KMS-11 (cell line): ENCODE measurements at regions not wholly inside any gene's neighbourhood (a gene's known extent, or its start where the extent isn't known, plus 50 kb on each side); places are given as distances from the start of the nearest gene placed in this dataset.

Source experiments
- H2AFZ ChIP-seq: fragments of 200-600 bp; sonication (generic); 2 replicates; pipeline ENCODE4 v1.6.1; 2016; ENCODE audit warnings: antibody characterized with exemption, mixed run types, low read depth
- H3K27ac ChIP-seq: fragments of 200-600 bp; sonication (generic); 2 replicates; pipeline ENCODE4 v1.6.1; 2016; ENCODE audit warnings: mild to moderate bottlenecking, mixed run types
- H3K27me3 ChIP-seq: fragments of 200-600 bp; sonication (generic); 2 replicates; pipeline ENCODE4 v1.6.1; 2017; ENCODE audit warnings: mild to moderate bottlenecking, low read depth, mixed run types, moderate library complexity; ENCODE audit not compliant: insufficient read depth
- H3K36me3 ChIP-seq: fragments of 200-600 bp; sonication (generic); 2 replicates; pipeline ENCODE4 v1.6.1; 2017; ENCODE audit warnings: mild to moderate bottlenecking, mixed run types; ENCODE audit not compliant: insufficient read depth
- H3K4me1 ChIP-seq: fragments of 200-600 bp; sonication (generic); 2 replicates; pipeline ENCODE4 v1.6.1; 2016; ENCODE audit warnings: mild to moderate bottlenecking, low read depth, mixed run types; ENCODE audit not compliant: poor library complexity, severe bottlenecking
- H3K4me2 ChIP-seq: fragments of 200-600 bp; sonication (generic); 2 replicates; pipeline ENCODE4 v1.7.0; 2016; ENCODE audit warnings: mild to moderate bottlenecking, mixed run types
- H3K4me3 ChIP-seq: fragments of 200-600 bp; sonication (generic); IDR thresholded peaks from 2 replicates; pipeline ENCODE4 v1.6.1; 2017; ENCODE audit warnings: low read depth, low read length, mixed read lengths; ENCODE audit not compliant: insufficient read depth
- H3K79me2 ChIP-seq: fragments of 200-600 bp; sonication (generic); 2 replicates; pipeline ENCODE4 v1.6.1; 2016; ENCODE audit warnings: low read depth, mixed run types; ENCODE audit not compliant: insufficient read depth
- H3K9ac ChIP-seq: fragments of 200-600 bp; sonication (generic); 2 replicates; pipeline ENCODE4 v1.6.1; 2016; ENCODE audit warnings: mild to moderate bottlenecking, mixed run types
- H4K20me1 ChIP-seq: fragments of 200-600 bp; sonication (generic); 2 replicates; pipeline ENCODE4 v1.6.1; 2016; ENCODE audit warnings: mild to moderate bottlenecking, mixed run types; ENCODE audit not compliant: insufficient read depth
- CTCF ChIP-seq: fragments of 200-600 bp; sonication (generic); conservative IDR thresholded peaks from 2 replicates; pipeline ENCODE4 v1.6.1; 2017; ENCODE audit warnings: low read depth, mild to moderate bottlenecking, antibody characterized with exemption, low read length, moderate library complexity, mixed read lengths

- Histone ChIP-seq H3K27me3 (no peaks in the 10 kb centered on the region), H3K27ac (no peak overlapping the region), H3K9ac (no peak overlapping the region), H3K4me2 (no peak overlapping the region), H3K79me2 (no peaks in the 10 kb centered on the region), H2AFZ (no peak overlapping the region), H4K20me1 (no peaks in the 10 kb centered on the region), H3K36me3 (no peaks in the 10 kb centered on the region), H3K4me3 (no peak overlapping the region), H3K4me1 (no peaks in the 10 kb centered on the region)
- TF ChIP-seq CTCF, result no peak
These were observed 208.4 kb upstream of the KBTBD8 start for GRCh38 chr3:66789580-66790237.

- Histone ChIP-seq H2AFZ (no peak overlapping the region), H3K36me3 (no peaks in the 10 kb centered on the region)
These were observed 206.0 kb upstream of the KBTBD8 start for GRCh38 chr3:66792086-66792485.

GRCh38 chr3:66795365-66795764, 202.7 kb upstream of the KBTBD8 start:
- Histone ChIP-seq H3K79me2 (no peaks in the 10 kb centered on the region), H3K4me3 (no peak overlapping the region), H3K27ac (no peak overlapping the region), H3K4me1 (no peaks in the 10 kb centered on the region), H2AFZ (no peak overlapping the region), H3K36me3 (no peaks in the 10 kb centered on the region), H3K27me3 (no peaks in the 10 kb centered on the region), H3K9ac (no peak overlapping the region), H4K20me1 (no peaks in the 10 kb centered on the region), H3K4me2 (no peak overlapping the region)
- no peak for TF ChIP-seq CTCF

More at GRCh38 chr3:66792086-66792485, 206.0 kb upstream of the KBTBD8 start:
- no peaks in the 10 kb centered on the region for H4K20me1 ChIP-seq
- H3K27ac ChIP-seq, result no peak overlapping the region
- H3K4me3 ChIP-seq, result no peak overlapping the region
- no peaks in the 10 kb centered on the region for H3K27me3 ChIP-seq
- H3K4me2 ChIP-seq, result no peak overlapping the region
- H3K79me2 ChIP-seq, result no peaks in the 10 kb centered on the region
- no peaks in the 10 kb centered on the region for H3K4me1 ChIP-seq
- H3K9ac ChIP-seq, result no peak overlapping the region
- TF ChIP-seq CTCF, result no peak

DNA sequence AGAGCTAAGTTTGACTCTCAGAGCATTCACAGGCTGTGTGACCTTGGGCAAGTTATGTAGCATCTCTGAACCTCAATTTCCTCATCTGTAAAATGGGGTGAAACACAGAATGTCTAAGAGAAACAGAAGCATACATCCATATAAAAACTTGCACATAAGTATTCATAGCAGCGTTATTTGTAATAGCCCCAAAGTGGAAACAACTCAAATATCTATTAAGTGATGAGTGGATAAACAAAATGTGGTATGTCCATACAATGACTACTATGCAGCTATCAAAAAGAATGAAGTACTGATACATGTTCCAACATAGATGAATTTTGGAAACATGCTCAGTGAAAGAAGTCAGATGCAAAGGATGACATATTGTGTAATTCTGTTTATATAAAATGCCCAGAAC, 201.8 kb upstream of the KBTBD8 start:
- Histone ChIP-seq H3K4me3 (no peak overlapping the region), H3K36me3 (no peaks in the 10 kb centered on the region), H4K20me1 (no peaks in the 10 kb centered on the region), H3K4me2 (no peak overlapping the region), H3K27ac (no peak overlapping the region), H3K27me3 (no peaks in the 10 kb centered on the region), H3K79me2 (no peaks in the 10 kb centered on the region), H3K9ac (no peak overlapping the region), H3K4me1 (no peaks in the 10 kb centered on the region), H2AFZ (no peak overlapping the region)
- no peak for TF ChIP-seq CTCF
